ENCODE measurements at regions not wholly inside any gene's neighbourhood (a gene's known extent, or its start where the extent isn't known, plus 50 kb on each side); places are given as distances from the start of the nearest gene placed in this dataset.
"Not testable (repeated sequence)": the region's sequence is repeated elsewhere in the genome, so short reads cannot be mapped to it uniquely, and the experiment has no call there.

DNA sequence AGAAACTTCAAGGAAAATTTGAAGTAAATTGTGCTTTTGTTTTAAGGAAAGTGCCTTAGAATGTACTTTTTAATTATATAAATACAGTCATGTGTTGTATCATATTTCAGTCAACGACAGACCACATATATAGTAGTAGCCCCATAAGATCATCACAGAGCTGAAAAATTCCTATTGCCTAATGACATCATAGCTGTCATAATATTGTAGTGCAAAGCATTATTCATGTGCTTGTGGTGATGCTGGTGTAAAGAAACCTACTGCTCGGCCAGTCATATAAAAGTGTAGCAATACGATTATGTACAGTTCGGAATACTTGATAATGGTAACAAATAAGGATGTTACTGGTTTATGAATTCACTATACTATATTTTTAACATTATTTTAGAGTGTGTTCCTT, 198.9 kb upstream of the SLC16A7 start:
- intact Hi-C loops (cut with DNase I): no loop called here
- DNase-seq: no peak
- no peaks in the 10 kb centered on the region for H3K27me3 ChIP-seq

DNA sequence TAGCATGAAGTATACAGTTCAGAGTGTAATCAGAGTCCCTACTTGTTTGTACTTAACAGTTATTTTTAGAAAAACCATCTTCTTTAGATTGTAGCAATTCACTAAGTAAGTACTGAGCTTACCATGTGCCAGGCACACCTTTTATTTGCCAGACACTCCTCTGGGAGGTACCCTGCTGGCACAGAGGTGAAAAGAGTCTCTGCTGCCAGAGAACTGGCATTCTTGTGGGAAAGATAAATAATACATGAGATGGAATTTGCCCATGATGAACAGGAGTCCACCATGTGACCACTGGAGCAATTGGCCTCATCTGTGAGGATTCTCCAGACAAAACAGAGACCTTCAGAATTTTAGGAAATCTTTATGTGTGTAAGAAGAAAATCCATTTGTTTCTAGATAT, 199.3 kb upstream of the SLC16A7 start:
- intact Hi-C loops (cut with DNase I): no loop called here
- H3K27me3 ChIP-seq: no peaks in the 10 kb centered on the region
- H3K27ac ChIP-seq: no peak overlapping the region
- no peaks in the 10 kb centered on the region for H3K36me3 ChIP-seq
- peak; percentile 19 for ATAC-seq
- H3K4me3 ChIP-seq: no peak overlapping the region
- H3K9me3 ChIP-seq: no peaks in the 10 kb centered on the region
- DNase-seq: no peak
- TF ChIP-seq, protein P1, sequence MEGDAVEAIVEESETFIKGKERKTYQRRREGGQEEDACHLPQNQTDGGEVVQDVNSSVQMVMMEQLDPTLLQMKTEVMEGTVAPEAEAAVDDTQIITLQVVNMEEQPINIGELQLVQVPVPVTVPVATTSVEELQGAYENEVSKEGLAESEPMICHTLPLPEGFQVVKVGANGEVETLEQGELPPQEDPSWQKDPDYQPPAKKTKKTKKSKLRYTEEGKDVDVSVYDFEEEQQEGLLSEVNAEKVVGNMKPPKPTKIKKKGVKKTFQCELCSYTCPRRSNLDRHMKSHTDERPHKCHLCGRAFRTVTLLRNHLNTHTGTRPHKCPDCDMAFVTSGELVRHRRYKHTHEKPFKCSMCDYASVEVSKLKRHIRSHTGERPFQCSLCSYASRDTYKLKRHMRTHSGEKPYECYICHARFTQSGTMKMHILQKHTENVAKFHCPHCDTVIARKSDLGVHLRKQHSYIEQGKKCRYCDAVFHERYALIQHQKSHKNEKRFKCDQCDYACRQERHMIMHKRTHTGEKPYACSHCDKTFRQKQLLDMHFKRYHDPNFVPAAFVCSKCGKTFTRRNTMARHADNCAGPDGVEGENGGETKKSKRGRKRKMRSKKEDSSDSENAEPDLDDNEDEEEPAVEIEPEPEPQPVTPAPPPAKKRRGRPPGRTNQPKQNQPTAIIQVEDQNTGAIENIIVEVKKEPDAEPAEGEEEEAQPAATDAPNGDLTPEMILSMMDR (IDR thresholded peaks at IDR 0.05): no peak
- H3K4me1 ChIP-seq: no peaks in the 10 kb centered on the region

More for the DNA sequence above, 198.9 kb upstream of the SLC16A7 start:
- H3K27ac ChIP-seq: no peak overlapping the region
- H3K4me1 ChIP-seq: no peaks in the 10 kb centered on the region
- no peak overlapping the region for H3K4me3 ChIP-seq
- TF ChIP-seq, protein P1 (IDR thresholded peaks at IDR 0.05): no peak
- no peaks in the 10 kb centered on the region for H3K9me3 ChIP-seq
- H3K36me3 ChIP-seq: no peaks in the 10 kb centered on the region
- no peak for ATAC-seq

DNA sequence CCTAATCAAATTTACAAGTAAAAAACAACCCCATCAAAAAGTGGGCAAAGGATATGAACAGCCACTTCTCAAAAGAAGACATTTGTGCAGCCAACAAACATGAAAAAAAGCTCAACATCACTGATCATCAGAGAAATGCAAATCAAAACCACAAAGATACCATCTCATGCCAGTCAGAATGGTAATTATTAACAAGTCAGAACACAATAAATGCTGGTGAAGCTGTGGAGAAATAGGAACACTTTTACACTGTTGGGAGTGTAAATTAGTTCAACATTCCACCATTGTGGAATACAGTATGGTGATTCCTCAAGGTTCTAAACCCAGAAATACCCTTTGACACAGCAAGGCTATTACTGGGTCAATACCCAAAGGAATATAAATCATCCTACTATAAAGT, 200.5 kb upstream of the SLC16A7 start:
- ATAC-seq; intact Hi-C loops (cut with DNase I); H3K9me3 ChIP-seq; H3K27me3 ChIP-seq; DNase-seq; H3K27ac ChIP-seq; H3K4me3 ChIP-seq; H3K36me3 ChIP-seq; H3K4me1 ChIP-seq: not testable (repeated sequence)

GRCh38 chr12:59393506-59393905, 202.3 kb upstream of the SLC16A7 start:
- TF ChIP-seq, protein P1 (IDR thresholded peaks at IDR 0.05): no peak
- intact Hi-C loops (cut with DNase I): no loop called here

GRCh38 chr12:59389968-59390576, 205.8 kb upstream of the SLC16A7 start:
- no peaks in the 10 kb centered on the region for H3K27me3 ChIP-seq
- TF ChIP-seq, protein P1 (IDR thresholded peaks at IDR 0.05): no peak
- intact Hi-C loops (cut with DNase I): no loop called here
- no peak overlapping the region for H3K27ac ChIP-seq
- ATAC-seq (no peak), DNase-seq (no peak)
- no peaks in the 10 kb centered on the region for H3K36me3 ChIP-seq
- H3K4me1 ChIP-seq: no peaks in the 10 kb centered on the region
- no peaks in the 10 kb centered on the region for H3K9me3 ChIP-seq
- H3K4me3 ChIP-seq: no peak overlapping the region

More at GRCh38 chr12:59393506-59393905, 202.3 kb upstream of the SLC16A7 start:
- ATAC-seq: no peak
- no peak for DNase-seq
- Histone ChIP-seq H3K4me1 (no peaks in the 10 kb centered on the region), H3K27me3 (no peaks in the 10 kb centered on the region), H3K27ac (no peak overlapping the region), H3K9me3 (no peaks in the 10 kb centered on the region), H3K4me3 (no peak overlapping the region), H3K36me3 (no peaks in the 10 kb centered on the region)

GRCh38 chr12:59388694-59389093, 207.1 kb upstream of the SLC16A7 start:
- TF ChIP-seq, protein P1 (IDR thresholded peaks at IDR 0.05): no peak
- Histone ChIP-seq H3K9me3 (no peaks in the 10 kb centered on the region), H3K36me3 (no peaks in the 10 kb centered on the region), H3K27me3 (no peaks in the 10 kb centered on the region), H3K4me1 (no peaks in the 10 kb centered on the region), H3K27ac (no peak overlapping the region), H3K4me3 (no peak overlapping the region)
- intact Hi-C loops (cut with DNase I): no loop called here
- ATAC-seq: no peak
- no peak for DNase-seq

Data from upper lobe of right lung (tissue), 1 donor.